BLaER1 (cell line): ENCODE measurements at regions not wholly inside any gene's neighbourhood (a gene's known extent, or its start where the extent isn't known, plus 50 kb on each side); places are given as distances from the start of the nearest gene placed in this dataset.

ENCODE experiments used
- H3K27ac ChIP-seq: shearing (Covaris generic); formaldehyde crosslinking; 2 replicates; pipeline ENCODE4 v1.8.1; 2022
- H3K27me3 ChIP-seq: shearing (Covaris generic); formaldehyde crosslinking; 2 replicates; pipeline ENCODE4 v1.8.1; 2022
- H3K36me3 ChIP-seq: shearing (Covaris generic); formaldehyde crosslinking; 2 replicates; pipeline ENCODE4 v1.8.1; 2022
- H3K4me1 ChIP-seq: shearing (Covaris generic); formaldehyde crosslinking; 2 replicates; pipeline ENCODE4 v1.8.1; 2022
- H3K4me2 ChIP-seq: shearing (Covaris generic); formaldehyde crosslinking; 2 replicates; pipeline ENCODE4 v1.8.1; 2022
- H3K4me3 ChIP-seq: shearing (Covaris generic); formaldehyde crosslinking; 2 replicates; pipeline ENCODE4 v1.8.1; 2022
- H3K9ac ChIP-seq: shearing (Covaris generic); formaldehyde crosslinking; 2 replicates; pipeline ENCODE4 v1.8.1; 2022
- H3K9me3 ChIP-seq: shearing (Covaris generic); formaldehyde crosslinking; 2 replicates; pipeline ENCODE4 v1.8.1; 2022
- H4K20me1 ChIP-seq: shearing (Covaris generic); formaldehyde crosslinking; 2 replicates; pipeline ENCODE4 v1.8.1; 2022
- Cebpa-rat ChIP-seq: shearing (Covaris generic); IDR thresholded peaks from 2 replicates; pipeline ENCODE4 v1.8.1; 2022

- no peaks in the 10 kb centered on the region for H3K36me3 ChIP-seq
- peaks cover 55% of the 10 kb centered on the region for H3K4me1 ChIP-seq
- no peak overlapping the region for H3K4me2 ChIP-seq
- no peaks in the 10 kb centered on the region for H3K27me3 ChIP-seq
- H4K20me1 ChIP-seq, result no peaks in the 10 kb centered on the region
- H3K4me3 ChIP-seq, result no peak overlapping the region
- TF ChIP-seq Cebpa-rat, result no peak
- no peak overlapping the region for H3K9ac ChIP-seq
- H3K27ac ChIP-seq, result no peak overlapping the region
- no peaks in the 10 kb centered on the region for H3K9me3 ChIP-seq
These were observed 211.7 kb upstream of the CST7 start for GRCh38 chr20:24737212-24737850.

GRCh38 chr20:24738058-24738775, 210.9 kb upstream of the CST7 start:
- peak overlapping the region; percentile 72; the same call in 1 of the 2 replicates for H3K27ac ChIP-seq
- H3K4me3 ChIP-seq, result no peak overlapping the region
- no peaks in the 10 kb centered on the region for H4K20me1 ChIP-seq
- H3K27me3 ChIP-seq, result no peaks in the 10 kb centered on the region
- TF ChIP-seq Cebpa-rat, result no peak
- no peaks in the 10 kb centered on the region for H3K36me3 ChIP-seq
- peaks cover 55% of the 10 kb centered on the region for H3K4me1 ChIP-seq
- peak overlapping the region; percentile 66; the same call in 1 of the 2 replicates for H3K4me2 ChIP-seq
- H3K9me3 ChIP-seq, result no peaks in the 10 kb centered on the region
- no peak overlapping the region for H3K9ac ChIP-seq

GRCh38 chr20:24738981-24739633, 210.0 kb upstream of the CST7 start:
- peak overlapping the region; percentile 49; the same call in 1 of the 2 replicates for H3K9ac ChIP-seq
- peak overlapping the region; percentile 72 for H3K27ac ChIP-seq
- H3K9me3 ChIP-seq, result no peaks in the 10 kb centered on the region
- H3K4me2 ChIP-seq, result peak overlapping the region; percentile 66
- H3K4me3 ChIP-seq, result peak overlapping the region; percentile 19; the same call in 1 of the 2 replicates
- H3K27me3 ChIP-seq, result no peaks in the 10 kb centered on the region
- no peaks in the 10 kb centered on the region for H3K36me3 ChIP-seq
- no peak for TF ChIP-seq Cebpa-rat
- no peaks in the 10 kb centered on the region for H4K20me1 ChIP-seq
- H3K4me1 ChIP-seq, result peaks cover 51% of the 10 kb centered on the region

GRCh38 chr20:24739746-24740145, 209.3 kb upstream of the CST7 start:
- Histone ChIP-seq H3K27me3 (no peaks in the 10 kb centered on the region), H4K20me1 (no peaks in the 10 kb centered on the region), H3K9me3 (no peaks in the 10 kb centered on the region), H3K36me3 (no peaks in the 10 kb centered on the region), H3K4me1 (peaks cover 56% of the 10 kb centered on the region), H3K4me2 (peak overlapping the region; percentile 66), H3K9ac (no peak overlapping the region), H3K4me3 (no peak overlapping the region), H3K27ac (peak overlapping the region; percentile 72; the same call in 1 of the 2 replicates)
- TF ChIP-seq Cebpa-rat, result no peak

- Histone ChIP-seq H3K36me3 (no peaks in the 10 kb centered on the region), H3K4me2 (no peak overlapping the region), H3K4me1 (peaks cover 62% of the 10 kb centered on the region)
These were observed 207.5 kb upstream of the CST7 start for GRCh38 chr20:24741493-24742072.

GRCh38 chr20:24742436-24742835, 206.6 kb upstream of the CST7 start:
- no peaks in the 10 kb centered on the region for H3K36me3 ChIP-seq

More at GRCh38 chr20:24741493-24742072, 207.5 kb upstream of the CST7 start:
- no peaks in the 10 kb centered on the region for H4K20me1 ChIP-seq
- H3K9me3 ChIP-seq, result no peaks in the 10 kb centered on the region
- no peak overlapping the region for H3K4me3 ChIP-seq
- H3K27ac ChIP-seq, result peak overlapping the region; percentile 27; the same call in 1 of the 2 replicates
- no peaks in the 10 kb centered on the region for H3K27me3 ChIP-seq
- TF ChIP-seq Cebpa-rat, result no peak
- H3K9ac ChIP-seq, result no peak overlapping the region

GRCh38 chr20:24742989-24743388, 206.1 kb upstream of the CST7 start:
- TF ChIP-seq Cebpa-rat, result no peak
- Histone ChIP-seq H3K4me3 (no peak overlapping the region), H4K20me1 (no peaks in the 10 kb centered on the region), H3K27ac (no peak overlapping the region), H3K4me2 (no peak overlapping the region), H3K4me1 (peaks cover 76% of the 10 kb centered on the region), H3K9me3 (no peaks in the 10 kb centered on the region), H3K36me3 (no peaks in the 10 kb centered on the region), H3K27me3 (no peaks in the 10 kb centered on the region), H3K9ac (no peak overlapping the region)

More at GRCh38 chr20:24742436-24742835, 206.6 kb upstream of the CST7 start:
- H3K9ac ChIP-seq, result no peak overlapping the region
- no peaks in the 10 kb centered on the region for H3K27me3 ChIP-seq
- no peak overlapping the region for H3K27ac ChIP-seq
- peaks cover 70% of the 10 kb centered on the region for H3K4me1 ChIP-seq
- H3K9me3 ChIP-seq, result no peaks in the 10 kb centered on the region
- no peak overlapping the region for H3K4me3 ChIP-seq
- no peaks in the 10 kb centered on the region for H4K20me1 ChIP-seq
- H3K4me2 ChIP-seq, result no peak overlapping the region
- TF ChIP-seq Cebpa-rat, result no peak

- H3K4me1 ChIP-seq, result peaks cover 75% of the 10 kb centered on the region
- TF ChIP-seq Cebpa-rat, result no peak
- H3K9ac ChIP-seq, result no peak overlapping the region
- H3K27me3 ChIP-seq, result no peaks in the 10 kb centered on the region
- no peaks in the 10 kb centered on the region for H4K20me1 ChIP-seq
- no peak overlapping the region for H3K4me3 ChIP-seq
- H3K4me2 ChIP-seq, result no peak overlapping the region
- H3K27ac ChIP-seq, result peak overlapping the region; percentile 20; the same call in 1 of the 2 replicates
- H3K36me3 ChIP-seq, result no peaks in the 10 kb centered on the region
- H3K9me3 ChIP-seq, result no peaks in the 10 kb centered on the region
These were observed 205.4 kb upstream of the CST7 start for GRCh38 chr20:24743641-24744040.

GRCh38 chr20:24744747-24745146, 204.3 kb upstream of the CST7 start:
- H3K4me1 ChIP-seq, result peaks cover 64% of the 10 kb centered on the region
- H3K36me3 ChIP-seq, result no peaks in the 10 kb centered on the region
- peak overlapping the region; percentile 79 for H3K4me2 ChIP-seq
- no peak overlapping the region for H3K4me3 ChIP-seq
- H3K9ac ChIP-seq, result no peak overlapping the region
- no peaks in the 10 kb centered on the region for H4K20me1 ChIP-seq
- H3K27me3 ChIP-seq, result no peaks in the 10 kb centered on the region
- no peaks in the 10 kb centered on the region for H3K9me3 ChIP-seq
- H3K27ac ChIP-seq, result peak overlapping the region; percentile 60; the same call in 1 of the 2 replicates
- TF ChIP-seq Cebpa-rat, result no peak
